Epithelial cell of proximal tubule (primary cell): ENCODE measurements at regions not wholly inside any gene's neighbourhood (a gene's known extent, or its start where the extent isn't known, plus 50 kb on each side); places are given as distances from the start of the nearest gene placed in this dataset.

ENCODE experiments used
- DNase-seq: peaks from one replicate; pipeline ENCODE4 v3.0.0-alpha.2; 2011; ENCODE audit warnings: low read depth
- H3K4me3 ChIP-seq: 2 replicates; pipeline ENCODE4 v1.5.1; 2011; ENCODE audit warnings: low read depth, mild to moderate bottlenecking, low read length
- TF ChIP-seq, protein P1 (sequence below): conservative IDR thresholded peaks from 2 replicates; pipeline ENCODE4 v1.5.1; 2012; ENCODE audit warnings: low read depth, mild to moderate bottlenecking, low read length

DNA sequence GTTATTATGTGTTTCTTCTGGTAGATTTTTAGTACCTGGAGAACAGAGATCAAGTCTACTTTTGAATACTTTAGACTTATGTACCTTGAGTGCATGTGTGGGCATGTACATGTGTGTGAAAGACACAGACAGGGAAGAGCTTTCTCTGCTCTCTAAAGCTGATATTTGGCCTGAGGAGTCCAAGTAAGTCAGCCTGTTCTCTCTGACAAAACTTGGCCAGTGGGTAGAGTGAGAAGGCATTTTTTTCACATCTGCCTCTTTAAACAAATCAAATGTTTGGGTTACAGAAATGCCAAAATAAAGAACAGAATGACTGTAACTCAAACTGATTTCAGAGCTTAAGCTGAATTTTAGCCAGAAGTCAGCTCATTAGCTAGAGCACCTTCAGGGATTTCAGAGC is 309.7 kb upstream of the DYNLRB2 start:
- TF ChIP-seq, protein P1, sequence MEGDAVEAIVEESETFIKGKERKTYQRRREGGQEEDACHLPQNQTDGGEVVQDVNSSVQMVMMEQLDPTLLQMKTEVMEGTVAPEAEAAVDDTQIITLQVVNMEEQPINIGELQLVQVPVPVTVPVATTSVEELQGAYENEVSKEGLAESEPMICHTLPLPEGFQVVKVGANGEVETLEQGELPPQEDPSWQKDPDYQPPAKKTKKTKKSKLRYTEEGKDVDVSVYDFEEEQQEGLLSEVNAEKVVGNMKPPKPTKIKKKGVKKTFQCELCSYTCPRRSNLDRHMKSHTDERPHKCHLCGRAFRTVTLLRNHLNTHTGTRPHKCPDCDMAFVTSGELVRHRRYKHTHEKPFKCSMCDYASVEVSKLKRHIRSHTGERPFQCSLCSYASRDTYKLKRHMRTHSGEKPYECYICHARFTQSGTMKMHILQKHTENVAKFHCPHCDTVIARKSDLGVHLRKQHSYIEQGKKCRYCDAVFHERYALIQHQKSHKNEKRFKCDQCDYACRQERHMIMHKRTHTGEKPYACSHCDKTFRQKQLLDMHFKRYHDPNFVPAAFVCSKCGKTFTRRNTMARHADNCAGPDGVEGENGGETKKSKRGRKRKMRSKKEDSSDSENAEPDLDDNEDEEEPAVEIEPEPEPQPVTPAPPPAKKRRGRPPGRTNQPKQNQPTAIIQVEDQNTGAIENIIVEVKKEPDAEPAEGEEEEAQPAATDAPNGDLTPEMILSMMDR, result no peak
- no peak for DNase-seq

DNA sequence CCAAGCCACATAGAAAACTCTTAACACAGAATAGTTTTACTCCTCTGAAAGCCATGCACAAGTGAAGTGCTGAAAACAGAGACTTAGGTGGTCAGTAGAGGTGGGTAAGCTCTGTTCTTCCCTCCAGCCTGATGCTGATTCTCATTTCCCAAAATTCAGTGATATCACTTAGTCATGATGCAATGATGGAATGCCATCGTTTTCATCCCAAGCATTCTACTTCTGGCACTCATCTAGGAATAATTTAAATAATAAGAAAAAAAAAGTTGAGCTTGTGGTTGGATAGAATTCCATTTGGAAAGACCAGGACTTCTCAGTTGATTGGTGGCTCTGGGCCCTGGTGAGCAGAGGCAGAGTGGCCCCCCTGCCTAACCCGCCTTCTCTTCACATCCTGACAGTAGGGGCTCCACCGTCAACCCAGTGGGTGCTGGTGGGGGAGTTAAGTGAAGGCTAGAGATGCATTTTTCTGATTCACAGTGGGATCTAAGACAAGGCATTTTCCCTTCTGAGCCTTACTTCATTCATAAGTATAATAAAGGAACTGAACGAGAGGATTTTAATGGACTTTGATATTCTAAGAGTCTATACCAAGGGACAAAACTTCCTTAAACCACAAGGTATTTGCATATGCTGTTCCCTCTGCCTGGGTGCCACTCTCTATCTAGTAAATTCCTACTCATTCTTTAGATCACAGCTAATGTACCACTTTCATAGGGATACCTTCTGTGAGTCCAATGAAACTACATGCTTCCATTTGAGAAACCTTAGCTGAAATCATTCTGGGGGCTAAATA is 310.3 kb upstream of the DYNLRB2 start:
- no peak for DNase-seq
- H3K4me3 ChIP-seq, result no peak overlapping the region

More for the DNA sequence above, 309.7 kb upstream of the DYNLRB2 start:
- H3K4me3 ChIP-seq, result no peak overlapping the region

DNA sequence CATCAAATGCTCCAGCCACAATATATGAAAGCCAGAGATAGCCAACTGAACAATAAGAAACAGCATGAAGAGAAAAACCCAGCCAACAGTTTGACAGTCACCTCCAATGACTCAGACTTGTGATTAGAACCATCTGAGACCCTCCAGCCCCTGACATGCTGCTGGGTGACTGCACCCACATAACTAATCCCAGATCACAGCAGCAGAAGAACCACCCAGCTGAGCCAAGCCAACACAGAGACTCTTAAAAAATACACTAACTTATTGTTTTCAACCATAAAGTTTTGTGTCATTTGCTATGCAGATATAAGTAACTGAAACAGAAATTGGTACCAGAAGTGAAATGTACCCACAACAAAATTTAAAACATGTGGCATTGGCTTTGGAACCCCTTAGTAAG is 314.3 kb upstream of the DYNLRB2 start:
- no peak for DNase-seq
- no peak overlapping the region for H3K4me3 ChIP-seq
- TF ChIP-seq, protein P1, result no peak

More for the DNA sequence above, 310.3 kb upstream of the DYNLRB2 start:
- TF ChIP-seq, protein P1, result no peak

DNA sequence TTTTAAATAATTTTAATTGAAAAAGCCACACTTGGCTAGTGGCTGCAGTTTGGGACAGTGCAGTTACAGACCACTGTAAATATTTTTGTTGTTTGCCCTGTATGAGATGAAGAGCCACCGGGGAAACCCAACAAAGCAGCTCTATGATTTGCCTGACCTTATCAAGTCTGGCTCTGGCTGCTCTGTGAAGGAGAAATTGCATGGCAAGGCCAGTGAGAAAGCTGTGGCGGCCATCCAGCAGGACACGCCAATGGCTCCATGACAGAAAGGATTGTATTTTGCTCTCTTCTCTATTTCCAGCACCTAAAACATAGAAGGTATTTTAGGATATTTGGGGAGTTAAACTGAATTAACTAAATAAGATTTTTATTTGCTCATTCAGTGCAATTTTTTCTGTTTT is 330.0 kb upstream of the DYNLRB2 start:
- TF ChIP-seq, protein P1, result no peak
- H3K4me3 ChIP-seq, result no peak overlapping the region
- DNase-seq, result no peak

DNA sequence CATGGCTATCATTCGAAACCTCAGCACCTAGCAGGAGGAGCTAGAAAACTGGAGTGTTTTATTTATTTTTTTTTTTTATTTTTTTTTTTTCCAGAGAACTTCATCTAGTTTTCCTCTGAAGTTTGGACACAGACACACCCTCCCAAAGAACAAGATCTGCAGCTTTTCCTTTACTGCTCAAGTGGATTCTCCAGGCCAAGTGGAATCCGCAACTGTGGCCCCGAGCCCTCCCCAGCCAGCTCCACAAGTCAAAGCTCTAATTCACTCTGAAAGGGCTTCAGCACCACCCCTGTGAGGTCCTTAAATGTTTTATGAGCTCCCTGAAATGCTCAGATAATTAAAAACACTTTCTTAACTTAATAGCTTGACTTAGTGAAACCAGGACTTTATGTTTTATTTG is 332.1 kb upstream of the DYNLRB2 start:
- no peak overlapping the region for H3K4me3 ChIP-seq
- no peak for DNase-seq
- TF ChIP-seq, protein P1, result no peak

DNA sequence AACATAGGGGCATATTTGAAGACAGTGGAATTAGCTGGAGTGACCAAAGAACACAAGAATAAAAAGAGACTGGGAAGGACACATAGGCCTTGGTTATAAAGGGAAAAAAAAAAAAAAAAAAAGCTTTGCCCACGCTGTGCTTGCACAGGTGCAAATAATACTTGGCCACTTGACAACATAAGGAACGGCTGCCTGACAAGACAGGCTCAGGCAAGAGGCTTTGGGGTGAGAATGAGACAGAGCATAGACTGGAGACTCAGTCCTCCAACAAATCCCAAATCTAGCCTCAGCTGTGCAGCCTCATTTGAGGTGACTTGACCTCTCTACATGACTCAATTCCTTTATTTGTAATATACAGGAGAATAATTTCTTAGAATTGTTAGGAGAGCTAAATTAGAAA is 332.8 kb upstream of the DYNLRB2 start:
- TF ChIP-seq, protein P1, result no peak
- no peak overlapping the region for H3K4me3 ChIP-seq
- DNase-seq, result no peak

DNA sequence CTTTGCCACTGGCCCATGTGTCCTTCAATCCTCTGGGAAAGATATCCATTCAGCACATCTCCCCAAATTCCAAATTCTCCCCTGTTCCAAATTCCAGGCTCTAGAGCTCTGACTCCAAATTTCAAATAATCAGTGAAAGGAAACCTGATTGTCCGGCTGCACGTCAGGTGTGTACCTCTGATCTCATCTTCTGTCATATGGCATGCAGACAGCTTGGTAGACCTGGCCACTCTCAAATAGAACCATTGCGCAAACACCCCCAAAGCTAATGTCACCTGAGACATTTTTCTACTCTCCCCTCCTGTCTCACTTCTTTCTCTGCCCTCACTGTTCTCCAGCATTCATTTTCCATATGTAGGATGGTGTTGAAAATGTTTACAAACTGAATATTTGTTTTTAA is 337.0 kb upstream of the DYNLRB2 start:
- TF ChIP-seq, protein P1, result no peak
- no peak for DNase-seq
- no peak overlapping the region for H3K4me3 ChIP-seq
